Endothelial cell of umbilical vein (primary cell): ENCODE measurements at regions not wholly inside any gene's neighbourhood (a gene's known extent, or its start where the extent isn't known, plus 50 kb on each side); places are given as distances from the start of the nearest gene placed in this dataset.

Source experiments
- CTCF ChIP-seq, 2 donors: IDR thresholded peaks; 1 replicate in 1 of 2; 2 replicates in 1 of 2; pipeline ENCODE4 v1.5.1; 2011; ENCODE audit warnings: low read length in 2 of 2, mild to moderate bottlenecking in 2 of 2, moderate library complexity in 2 of 2, control low read depth in 1 of 2, inconsistent platforms in 1 of 2, low read depth in 1 of 2; ENCODE audit not compliant: insufficient read depth in 1 of 2; ENCODE audit errors: extremely low read depth in 1 of 2
- EZH2 ChIP-seq: IDR thresholded peaks from 2 replicates; pipeline ENCODE4 v1.6.1; 2012; ENCODE audit warnings: borderline replicate concordance, low read depth, mild to moderate bottlenecking, moderate library complexity, low read length, inconsistent platforms; ENCODE audit not compliant: severe bottlenecking
- FOS ChIP-seq: IDR thresholded peaks from 2 replicates; pipeline ENCODE4 v1.6.1; 2011; ENCODE audit warnings: mild to moderate bottlenecking, low read length, moderate library complexity, borderline replicate concordance; ENCODE audit not compliant: insufficient read depth
- GATA2 ChIP-seq: IDR thresholded peaks from 2 replicates; pipeline ENCODE4 v1.7.0; 2011; ENCODE audit warnings: low read depth, mild to moderate bottlenecking, moderate library complexity, mixed read lengths, low read length; ENCODE audit not compliant: insufficient read length, insufficient read depth
- JUN ChIP-seq: IDR thresholded peaks from 2 replicates; pipeline ENCODE4 v1.6.1; 2011; ENCODE audit warnings: borderline replicate concordance, low read depth; ENCODE audit not compliant: insufficient read length, insufficient read depth
- MAX ChIP-seq: IDR thresholded peaks from 2 replicates; pipeline ENCODE4 v1.6.1; 2011; ENCODE audit not compliant: insufficient read depth, insufficient read length
- POLR2A ChIP-seq: IDR thresholded peaks from 2 replicates; pipeline ENCODE4 v1.6.1; 2012; ENCODE audit warnings: low read depth, mild to moderate bottlenecking, control low read depth, low read length
- POLR2AphosphoS5 ChIP-seq: IDR thresholded peaks from 2 replicates; pipeline ENCODE4 v1.6.1; 2012; ENCODE audit warnings: low read depth, mild to moderate bottlenecking, control low read depth, low read length, moderate library complexity; ENCODE audit not compliant: insufficient read depth

- no peak for TF ChIP-seq JUN
- no peak for TF ChIP-seq CTCF (IDR thresholded peaks at IDR 0.05; ENCODE audit: extremely low read depth in 1 of 2, insufficient read depth in 1 of 2, low read depth in 1 of 2, low read length in 2 of 2)
- TF ChIP-seq POLR2A, result no peak
- no peak for TF ChIP-seq POLR2AphosphoS5
- TF ChIP-seq GATA2, result no peak
- no peak for TF ChIP-seq EZH2
- no peak for TF ChIP-seq MAX
- TF ChIP-seq FOS, result no peak
Measured at GRCh38 chr1:79285667-79286066, 279.1 kb upstream of the ADGRL4 start.
